ENCODE measurements at regions not wholly inside any gene's neighbourhood (a gene's known extent, or its start where the extent isn't known, plus 50 kb on each side); places are given as distances from the start of the nearest gene placed in this dataset.
"Not testable (repeated sequence)": the region's sequence is repeated elsewhere in the genome, so short reads cannot be mapped to it uniquely, and the experiment has no call there.

GRCh38 chr4:132386130-132386529 is 763.0 kb upstream of the PCDH10 start:
- DNase-seq = no peak

DNA sequence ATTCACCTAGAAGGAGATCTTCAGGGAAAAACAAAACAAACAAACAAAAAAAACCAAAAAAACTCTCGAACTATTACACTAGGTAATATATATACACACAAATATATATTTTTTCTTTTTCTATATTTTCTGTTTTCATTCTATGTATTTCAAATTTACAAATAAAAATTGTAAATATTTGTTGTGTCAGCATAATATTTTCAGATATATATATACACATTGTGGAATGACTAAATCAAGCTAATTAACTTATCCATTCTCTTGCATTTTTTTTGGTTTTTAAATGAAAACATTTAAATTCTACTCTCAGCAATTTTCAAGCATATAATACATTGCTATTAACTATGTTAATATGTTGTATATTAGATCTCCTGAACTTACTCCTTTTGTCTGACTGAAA is 762.0 kb upstream of the PCDH10 start:
- DNase-seq = no peak

GRCh38 chr4:132395561-132395960 is 753.5 kb upstream of the PCDH10 start:
- DNase-seq = no peak

DNA sequence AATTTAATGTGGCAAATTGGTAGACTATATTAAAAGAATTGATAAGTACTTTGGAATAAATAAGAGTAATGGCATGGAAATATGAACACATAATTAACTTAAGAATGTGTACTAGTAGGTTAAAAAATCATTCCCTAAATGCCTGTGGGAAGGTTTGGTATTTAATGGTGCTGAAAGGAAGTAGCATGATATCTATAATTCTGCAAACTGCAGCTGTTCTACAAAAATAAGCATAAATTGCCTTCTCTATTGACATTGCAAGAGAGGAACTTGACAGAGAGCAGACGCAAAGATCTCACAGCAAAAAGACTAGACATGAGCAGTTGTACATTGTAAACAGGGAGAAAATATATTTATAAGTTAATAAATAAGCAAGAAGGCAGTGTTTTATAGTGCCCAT is 752.5 kb upstream of the PCDH10 start:
- DNase-seq = no peak

GRCh38 chr4:132417220-132417619 is 731.9 kb upstream of the PCDH10 start:
- no peak for DNase-seq

- DNase-seq = no peak
Measured at GRCh38 chr4:132427125-132427524, 722.0 kb upstream of the PCDH10 start.

DNA sequence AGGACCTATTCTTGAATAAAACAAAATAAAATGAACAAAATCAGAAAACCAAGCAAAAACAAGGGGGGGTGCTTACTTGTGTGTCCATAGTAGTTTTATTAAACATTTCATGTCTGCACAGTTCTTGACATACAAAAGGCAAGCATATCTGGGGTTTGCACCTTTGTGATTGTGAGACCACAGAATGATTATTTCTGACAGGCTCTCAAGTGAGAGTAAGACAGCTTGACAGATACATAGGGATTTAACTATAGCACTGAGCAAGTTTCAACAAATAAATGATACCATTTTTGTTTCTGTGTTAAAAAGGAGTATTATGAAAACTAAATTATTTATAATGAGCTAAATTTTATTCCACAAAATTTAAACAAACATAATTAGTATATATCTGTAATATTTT is 712.0 kb upstream of the PCDH10 start:
- no peak for DNase-seq

- no peak for DNase-seq
Measured at GRCh38 chr4:132445386-132445785, 703.7 kb upstream of the PCDH10 start.

- not testable (repeated sequence) for DNase-seq
Measured at GRCh38 chr4:132457987-132458386, 691.1 kb upstream of the PCDH10 start.

DNA sequence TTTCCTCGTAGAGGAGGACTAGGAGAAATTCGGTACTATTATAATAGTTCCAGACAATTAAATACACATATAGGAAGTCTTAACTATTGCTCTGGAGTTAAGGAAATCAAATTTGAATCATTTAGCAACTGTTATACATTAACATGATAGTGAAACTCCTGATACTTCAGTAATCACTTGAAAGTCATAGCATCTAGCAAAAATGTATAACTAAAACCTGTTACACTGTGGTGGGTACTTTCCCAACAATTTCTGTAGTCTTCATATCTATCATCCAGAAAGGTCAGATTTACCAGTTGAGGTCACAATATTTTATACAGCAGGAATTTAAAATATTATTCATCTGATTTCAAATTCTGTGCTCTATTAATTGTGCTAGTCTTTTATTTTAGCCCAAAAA is 669.6 kb upstream of the PCDH10 start:
- no peak for DNase-seq

- DNase-seq = no peak
Measured at GRCh38 chr4:132488555-132488954, 660.5 kb upstream of the PCDH10 start.

- DNase-seq = no peak
Measured at GRCh38 chr4:132493476-132493875, 655.6 kb upstream of the PCDH10 start.

DNA sequence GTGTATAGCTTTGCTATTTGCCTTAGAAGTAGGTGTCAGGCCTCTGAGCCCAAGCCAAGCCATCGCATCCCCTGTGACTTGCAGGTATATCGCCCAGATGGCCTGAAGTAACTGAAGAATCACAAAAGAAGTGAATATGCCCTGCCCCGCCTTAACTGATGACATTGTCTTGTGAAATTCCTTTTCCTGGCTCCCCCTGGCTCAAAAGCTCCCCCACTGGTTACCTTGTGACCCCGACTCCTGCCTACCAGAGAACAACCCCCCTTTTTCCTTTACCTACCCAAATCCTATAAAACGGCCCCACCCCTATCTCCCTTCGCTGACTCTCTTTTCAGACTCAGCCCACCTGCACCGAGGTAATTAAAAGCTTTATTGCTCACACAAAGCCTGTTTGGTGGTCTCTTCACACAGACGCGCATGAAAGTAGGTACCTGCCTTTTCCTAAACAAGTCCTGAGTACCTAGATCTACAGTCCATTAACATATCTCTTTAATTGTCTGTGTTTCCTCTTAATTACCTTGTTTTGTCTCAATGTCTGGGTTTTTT is 653.8 kb upstream of the PCDH10 start:
- DNase-seq = not testable (repeated sequence)

GRCh38 chr4:132498215-132498614 is 650.9 kb upstream of the PCDH10 start:
- DNase-seq = no peak

DNA sequence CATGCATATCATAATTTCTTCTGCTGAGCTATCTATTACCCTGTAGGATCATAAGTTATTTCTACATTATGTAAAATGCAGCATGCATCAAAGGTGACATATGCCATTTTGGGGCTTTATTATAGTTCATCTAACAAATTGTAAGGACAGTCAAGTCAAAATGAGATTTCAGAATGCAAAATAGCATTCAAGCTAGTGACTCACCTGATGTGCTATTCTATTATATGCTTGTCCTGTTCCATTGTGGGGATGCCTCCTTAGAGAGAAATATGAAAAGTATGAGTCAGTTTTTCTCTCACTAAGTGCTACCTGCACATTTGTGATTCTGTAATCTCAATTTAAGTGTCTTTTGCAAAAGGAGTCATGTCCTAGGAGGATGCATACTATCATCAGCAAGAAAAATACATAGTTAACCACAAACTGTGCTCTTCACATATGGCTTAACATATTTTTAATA is 647.0 kb upstream of the PCDH10 start:
- DNase-seq = no peak

- no peak for DNase-seq
Measured at GRCh38 chr4:132504438-132504837, 644.7 kb upstream of the PCDH10 start.

GRCh38 chr4:132506568-132506967 is 642.5 kb upstream of the PCDH10 start:
- DNase-seq = no peak

GRCh38 chr4:132513491-132513890 is 635.6 kb upstream of the PCDH10 start:
- DNase-seq = no peak

GRCh38 chr4:132526652-132527051 is 622.4 kb upstream of the PCDH10 start:
- no peak for DNase-seq

DNA sequence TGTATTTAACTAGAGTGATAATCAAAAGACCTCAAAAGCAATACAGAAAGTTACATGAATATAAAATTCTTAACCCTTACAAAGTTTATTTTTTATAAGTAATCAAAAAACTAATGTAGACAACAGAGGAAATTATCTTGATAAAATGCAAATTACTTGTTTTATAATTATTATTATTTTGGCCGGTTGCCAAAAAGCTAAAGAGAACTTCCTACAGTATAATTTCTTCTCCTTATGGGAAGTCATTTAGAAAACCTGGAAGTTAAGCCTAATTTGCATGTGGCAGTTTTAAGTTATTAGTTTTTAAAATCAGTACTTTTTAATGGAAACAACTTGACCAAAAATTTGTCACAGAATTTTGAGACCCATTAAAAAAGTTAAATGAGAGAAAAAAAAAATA is 621.3 kb upstream of the PCDH10 start:
- DNase-seq = no peak

DNA sequence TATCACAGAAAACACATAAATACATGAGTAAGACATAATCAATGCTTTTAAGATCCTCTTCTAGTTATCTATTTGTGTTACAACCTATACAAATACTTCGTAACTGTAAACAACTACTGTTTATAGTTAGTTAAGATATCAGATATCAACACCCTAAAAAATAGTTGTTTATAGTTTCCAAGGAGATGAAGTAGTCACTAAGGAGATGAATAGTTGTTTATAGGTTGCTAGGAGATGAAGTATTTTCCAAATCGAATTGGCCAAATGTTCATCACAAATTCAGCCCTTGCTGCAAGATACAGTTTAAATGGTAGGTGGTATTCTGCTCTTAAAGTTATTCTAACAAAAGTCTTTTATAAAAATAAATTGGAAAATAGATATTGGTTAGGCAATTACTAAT is 618.2 kb upstream of the PCDH10 start:
- DNase-seq = no peak

DNA sequence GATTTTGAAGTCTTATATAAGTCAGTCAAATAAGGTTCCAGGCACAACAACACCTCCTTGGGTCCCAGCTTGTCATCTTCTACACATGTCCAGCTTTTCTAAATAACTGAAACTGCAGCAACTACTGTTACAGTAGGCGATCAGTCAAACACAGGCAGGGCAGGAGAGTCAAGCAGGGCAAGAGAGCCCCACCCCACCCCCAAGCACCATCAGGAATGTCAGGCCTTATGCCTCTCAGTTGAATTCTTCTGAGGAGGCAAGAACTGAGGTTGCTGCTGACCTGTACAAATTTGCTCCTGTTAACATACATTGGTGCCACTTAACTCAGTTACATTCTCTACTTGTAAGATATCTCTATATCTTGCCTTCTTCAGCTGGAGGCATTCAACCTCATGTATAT is 608.8 kb upstream of the PCDH10 start:
- no peak for DNase-seq

GRCh38 chr4:132540797-132541196 is 608.3 kb upstream of the PCDH10 start:
- DNase-seq = no peak

- no peak for DNase-seq
Measured at GRCh38 chr4:132542228-132542627, 606.9 kb upstream of the PCDH10 start.

- no peak for DNase-seq
Measured at GRCh38 chr4:132548463-132548862, 600.6 kb upstream of the PCDH10 start.

DNA sequence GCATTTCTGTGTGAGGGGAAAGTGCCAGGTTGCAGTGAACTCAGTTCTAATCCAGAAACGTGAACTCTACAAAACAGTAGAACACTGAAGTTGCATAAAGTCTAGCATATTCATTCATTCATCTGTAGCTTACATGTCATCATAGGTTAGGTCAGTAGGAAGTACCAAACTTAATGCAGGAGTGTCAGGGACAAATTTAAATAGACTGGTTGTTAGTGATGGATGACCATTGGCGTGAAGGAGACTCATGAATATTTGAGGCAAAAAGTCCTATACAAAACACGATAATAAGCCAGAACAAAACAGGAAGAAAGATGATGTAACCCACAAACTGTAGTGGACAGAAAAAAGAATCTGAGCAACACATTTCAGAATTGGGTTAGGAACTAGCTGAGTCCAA is 592.8 kb upstream of the PCDH10 start:
- DNase-seq = no peak
